ENCODE measurements at regions not wholly inside any gene's neighbourhood (a gene's known extent, or its start where the extent isn't known, plus 50 kb on each side); places are given as distances from the start of the nearest gene placed in this dataset.
A peak's percentile ranks its signal among the peaks of the same experiment; 100 is the strongest.
"Not testable (repeated sequence)": the region's sequence is repeated elsewhere in the genome, so short reads cannot be mapped to it uniquely, and the experiment has no call there.

DNA sequence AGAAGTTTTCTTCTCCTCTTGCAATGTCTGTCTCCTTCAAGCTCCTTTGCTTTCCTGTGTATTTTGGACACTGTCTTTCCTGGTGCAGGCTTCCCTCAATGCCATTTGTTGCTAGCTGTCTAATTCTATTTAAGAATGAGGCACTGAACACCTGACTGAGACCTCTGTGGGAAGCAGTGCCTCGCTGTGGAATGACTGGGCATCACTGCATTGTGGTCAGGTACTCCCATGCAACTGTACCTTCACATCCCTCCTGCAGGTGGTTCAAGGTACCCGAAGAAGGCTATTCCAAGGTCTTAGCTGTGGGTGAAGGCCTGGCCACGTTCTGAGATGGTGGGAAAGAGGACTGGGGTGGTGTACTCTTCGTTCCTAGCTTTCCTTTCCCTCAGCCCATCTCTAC lies 152.8 kb upstream of the CTAGE1 start:
- no peak for DNase-seq

- DNase-seq, result peak; percentile 4
These were observed 154.6 kb upstream of the CTAGE1 start for GRCh38 chr18:22572341-22572740.

DNA sequence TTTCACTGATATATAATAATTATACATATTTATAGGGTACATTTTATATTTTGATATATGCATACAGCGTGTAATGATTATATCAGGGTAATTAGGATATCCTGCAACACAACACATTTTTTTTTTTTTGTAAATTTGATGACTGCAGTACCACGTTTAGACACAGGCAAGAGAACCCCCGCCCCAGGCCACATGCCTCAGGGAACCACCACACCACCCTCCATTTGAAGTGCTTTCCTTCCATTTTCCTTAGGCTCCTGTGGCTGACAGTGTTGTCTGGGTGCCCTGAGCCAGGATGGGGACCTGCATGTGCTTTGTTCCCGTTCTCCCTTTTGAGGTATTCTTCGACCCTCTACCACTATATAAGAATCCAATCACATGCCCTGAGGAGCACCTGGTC lies 161.6 kb upstream of the CTAGE1 start:
- no peak for DNase-seq

GRCh38 chr18:22585333-22585732 lies 167.6 kb upstream of the CTAGE1 start:
- no peak for DNase-seq

DNA sequence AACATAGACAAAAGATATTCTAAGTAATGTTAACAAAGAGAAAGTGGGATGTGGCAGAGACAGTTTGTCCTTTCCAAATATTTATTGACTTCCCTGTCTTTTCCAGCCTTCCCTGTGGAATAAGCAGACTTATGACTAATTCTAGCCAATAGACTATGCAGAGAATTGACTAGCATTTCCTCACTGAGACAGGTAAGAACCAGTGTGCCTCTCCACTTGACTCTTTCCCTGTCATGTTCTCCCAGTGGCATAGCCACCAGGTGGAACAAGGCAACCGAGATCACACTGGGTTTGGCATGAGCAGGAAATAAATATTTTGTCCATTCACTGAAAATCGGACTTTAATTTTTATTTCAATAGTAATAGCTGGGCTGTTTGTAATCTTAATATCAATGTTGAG lies 168.1 kb upstream of the CTAGE1 start:
- DNase-seq, result no peak

DNA sequence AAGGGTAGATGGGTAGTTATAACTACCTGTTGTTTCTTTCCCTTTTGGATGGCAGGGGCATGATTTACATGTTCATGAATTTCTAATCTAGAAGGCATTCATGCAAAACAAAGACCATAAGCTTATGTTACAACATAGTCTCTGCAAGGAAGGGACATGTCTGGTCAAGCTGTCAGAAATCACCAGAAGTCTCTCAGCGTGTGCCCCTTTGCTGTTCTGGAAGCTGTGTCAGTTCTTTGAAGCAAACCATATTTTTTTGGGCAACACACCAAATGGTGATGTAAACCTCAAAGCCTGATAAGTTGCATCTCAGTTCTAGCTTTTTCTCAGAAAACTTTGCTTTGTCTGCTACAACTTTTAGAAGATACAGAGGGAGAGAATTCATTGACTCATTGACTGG lies 173.5 kb upstream of the CTAGE1 start:
- no peak for DNase-seq

DNA sequence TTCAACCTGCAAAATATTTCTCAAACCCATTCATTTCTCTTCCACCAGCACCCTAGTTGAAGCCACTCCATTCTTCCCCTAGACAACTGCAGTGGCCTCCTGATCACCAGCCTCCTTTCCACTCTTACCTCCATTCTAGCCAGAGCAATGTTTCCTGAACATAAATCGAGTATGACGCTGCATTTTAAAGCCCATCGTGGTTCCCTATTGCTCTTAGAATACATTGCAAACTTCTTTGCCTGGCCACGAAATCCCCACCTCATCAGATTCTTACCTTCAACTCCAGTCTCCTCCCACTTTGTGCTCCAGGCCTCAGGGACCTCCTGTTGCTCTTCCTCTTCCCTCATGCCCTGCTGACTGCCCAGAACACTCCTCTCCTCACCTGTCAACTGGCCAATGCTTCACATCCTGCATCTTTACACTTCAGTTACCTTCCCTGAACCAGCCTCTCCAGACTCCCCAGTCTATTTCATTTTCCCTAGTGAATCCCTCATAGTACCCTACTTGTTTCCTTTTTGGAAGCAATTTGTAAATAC lies 176.5 kb upstream of the CTAGE1 start:
- no peak for DNase-seq

DNA sequence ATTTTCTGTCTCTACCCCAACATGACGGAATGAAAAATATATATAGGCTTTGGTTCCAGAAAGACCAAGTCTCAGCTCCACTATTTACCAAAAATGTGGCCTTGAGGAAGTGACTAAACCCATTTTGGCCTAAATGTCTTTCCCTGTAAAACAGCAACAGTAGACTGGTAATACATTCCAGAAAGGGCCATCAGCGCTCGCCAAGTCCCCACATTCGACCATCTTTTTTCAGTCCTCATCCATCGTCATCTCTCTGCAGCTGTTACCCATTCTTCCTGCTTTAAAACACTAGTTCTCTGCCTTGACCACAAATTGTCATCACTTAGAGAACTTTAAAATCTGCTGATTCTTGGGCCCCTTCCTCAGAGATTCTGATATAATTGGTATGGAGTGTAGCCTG lies 183.8 kb upstream of the CTAGE1 start:
- no peak for DNase-seq

- DNase-seq, result not testable (repeated sequence)
These were observed 184.7 kb upstream of the CTAGE1 start for GRCh38 chr18:22602456-22602855.

DNA sequence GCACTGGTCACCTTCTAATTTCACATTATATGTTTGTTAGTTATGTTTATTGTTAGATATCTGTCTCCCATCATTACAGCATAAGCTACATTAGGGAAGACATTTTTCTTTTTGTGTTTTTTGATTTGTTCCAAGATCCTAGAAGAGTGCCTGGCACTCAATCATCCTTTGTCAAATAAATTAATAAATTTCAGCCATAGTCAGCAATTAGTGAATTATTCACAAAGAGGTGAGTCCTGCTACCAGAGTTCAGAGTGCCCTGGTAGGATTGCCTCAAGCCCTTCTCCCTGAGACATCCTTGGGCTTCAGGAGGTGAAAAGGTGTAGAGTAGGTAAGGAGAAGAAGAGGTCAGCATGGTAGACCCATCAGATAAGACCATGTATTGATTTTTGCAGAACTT lies 186.2 kb upstream of the CTAGE1 start:
- DNase-seq, result no peak

DNA sequence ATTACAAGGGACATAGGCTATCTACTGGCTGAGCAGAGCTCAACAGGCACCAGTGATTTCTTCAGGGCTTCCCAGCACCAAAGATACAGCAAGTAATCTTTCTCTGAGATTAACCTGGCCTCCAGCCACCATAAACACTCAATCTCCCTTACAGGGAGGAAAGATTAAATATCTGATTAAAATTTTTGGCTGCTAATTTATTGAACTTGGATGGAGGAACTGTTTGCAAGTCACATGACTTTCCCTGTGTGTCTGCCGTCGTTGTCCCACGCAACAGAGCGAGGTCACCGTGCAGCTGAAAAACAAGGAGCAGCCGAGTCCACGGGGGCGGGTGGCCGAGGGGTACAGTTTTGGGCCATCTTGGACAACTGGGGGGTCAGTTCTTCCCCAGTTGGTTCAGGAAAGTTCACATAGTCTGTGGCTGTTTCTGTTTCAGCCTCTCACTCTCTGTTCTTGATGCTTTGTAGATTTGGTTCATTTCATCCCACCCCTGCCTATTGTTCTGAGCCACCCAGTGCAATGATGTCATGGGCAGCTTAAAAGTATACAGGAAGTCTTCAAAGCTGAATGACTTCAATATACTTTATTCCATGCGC lies 186.8 kb upstream of the CTAGE1 start:
- DNase-seq, result peak; percentile 87

- no peak for DNase-seq
These were observed 187.3 kb upstream of the CTAGE1 start for GRCh38 chr18:22604986-22605421.

GRCh38 chr18:22605736-22606135 lies 188.0 kb upstream of the CTAGE1 start:
- no peak for DNase-seq

DNA sequence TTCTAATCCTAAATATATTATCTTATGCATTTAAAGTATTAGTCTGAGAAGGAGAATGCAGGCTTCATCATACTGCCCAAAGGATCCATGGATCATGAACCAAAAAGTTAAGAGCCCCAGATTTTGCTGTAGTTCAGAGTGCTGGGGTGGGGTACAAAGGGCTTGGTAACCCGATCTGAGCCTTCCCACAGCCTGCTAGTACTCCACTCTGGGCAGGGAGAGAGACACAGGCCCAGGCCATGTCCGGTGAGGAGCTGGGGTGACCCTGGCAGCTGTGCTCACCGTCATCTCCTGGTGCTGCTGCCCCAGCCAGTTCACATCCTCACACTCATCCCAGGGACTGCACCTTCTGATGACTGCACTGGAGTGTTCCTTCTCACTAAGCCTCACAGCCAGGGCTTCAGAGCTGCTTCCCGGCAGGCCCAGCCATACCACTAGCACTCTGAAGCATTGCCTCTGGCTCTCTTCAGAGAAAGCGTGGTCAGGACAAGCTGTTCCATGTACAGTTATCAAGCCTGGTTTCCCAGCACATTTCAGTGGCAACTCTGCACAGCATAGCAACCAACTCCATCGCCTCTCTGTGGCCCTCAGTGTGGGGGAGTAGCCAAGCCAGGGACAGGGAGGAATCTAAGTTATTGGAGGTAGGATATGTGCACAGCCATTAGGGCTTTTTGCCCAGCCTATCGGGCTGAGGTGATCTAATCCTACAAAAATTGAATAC lies 189.0 kb upstream of the CTAGE1 start:
- no peak for DNase-seq

DNA sequence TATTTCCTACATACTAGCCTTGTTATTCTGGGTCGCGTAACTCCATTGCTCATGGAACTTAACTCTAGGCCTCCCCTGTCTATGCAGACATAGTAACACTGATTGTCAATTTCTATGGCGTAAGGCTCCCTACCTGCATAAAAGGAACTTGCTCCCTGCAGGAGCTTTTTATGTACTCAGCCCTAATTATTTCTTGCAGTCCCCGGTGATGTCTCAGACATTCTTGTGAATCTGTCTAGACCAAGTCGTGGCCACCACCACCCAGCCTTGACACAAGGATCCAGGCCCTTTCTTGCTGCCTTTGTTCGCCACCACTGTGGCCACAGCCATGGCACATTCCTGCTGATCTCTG lies 189.5 kb upstream of the CTAGE1 start:
- no peak for DNase-seq

DNA sequence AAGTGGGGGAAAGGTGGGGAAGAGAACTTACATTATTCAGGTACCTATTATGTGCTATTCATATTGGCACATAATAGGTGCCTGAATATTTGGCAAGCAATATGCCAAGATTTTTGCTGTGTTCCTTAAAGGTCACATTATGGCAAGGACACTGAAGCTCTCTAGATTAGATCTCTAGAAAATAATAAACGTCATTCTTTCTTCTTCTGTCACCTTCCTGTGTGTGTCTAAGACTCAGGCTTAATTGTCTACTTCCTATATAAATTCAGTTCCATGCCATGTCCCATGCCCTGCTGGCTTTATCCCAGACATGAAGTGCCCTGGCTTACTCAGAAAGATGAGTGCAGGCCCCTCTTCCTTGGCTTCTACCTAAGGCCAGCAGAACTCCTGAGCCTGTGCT lies 191.1 kb upstream of the CTAGE1 start:
- peak; percentile 58 for DNase-seq

GRCh38 chr18:22609642-22610041 lies 191.9 kb upstream of the CTAGE1 start:
- peak; percentile 87 for DNase-seq

DNA sequence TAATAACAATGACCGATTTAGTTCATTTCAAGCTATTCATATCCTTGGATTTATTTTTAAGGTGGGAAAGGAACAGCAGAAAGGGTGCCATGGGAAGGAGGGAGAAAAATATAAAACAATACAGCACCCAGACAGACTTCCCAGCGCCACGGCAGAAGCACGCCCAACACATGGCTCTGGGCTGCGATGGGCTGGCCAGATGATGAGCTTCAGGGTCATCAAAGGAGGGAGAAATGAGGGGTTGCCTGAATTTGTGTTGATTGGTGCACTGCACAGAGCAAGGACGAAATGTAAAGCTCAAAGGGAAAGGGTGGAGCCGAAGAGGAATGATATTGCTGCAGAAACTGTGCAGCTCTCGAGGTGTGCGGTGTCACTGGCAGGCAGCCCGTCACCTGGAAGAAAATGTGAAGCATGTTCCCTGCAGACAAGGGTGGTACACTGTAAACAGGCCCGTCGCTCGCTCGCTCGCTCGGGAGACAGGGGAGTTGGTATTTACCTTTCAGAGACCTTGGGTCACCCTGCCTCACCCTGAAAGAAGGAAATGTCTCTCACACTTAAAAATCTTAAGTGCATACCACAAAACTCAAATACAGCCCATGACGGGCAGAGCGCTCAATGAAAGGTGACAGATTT lies 195.5 kb upstream of the CTAGE1 start:
- DNase-seq, result no peak

- no peak for DNase-seq
These were observed 196.1 kb upstream of the CTAGE1 start for GRCh38 chr18:22613788-22614187.

DNA sequence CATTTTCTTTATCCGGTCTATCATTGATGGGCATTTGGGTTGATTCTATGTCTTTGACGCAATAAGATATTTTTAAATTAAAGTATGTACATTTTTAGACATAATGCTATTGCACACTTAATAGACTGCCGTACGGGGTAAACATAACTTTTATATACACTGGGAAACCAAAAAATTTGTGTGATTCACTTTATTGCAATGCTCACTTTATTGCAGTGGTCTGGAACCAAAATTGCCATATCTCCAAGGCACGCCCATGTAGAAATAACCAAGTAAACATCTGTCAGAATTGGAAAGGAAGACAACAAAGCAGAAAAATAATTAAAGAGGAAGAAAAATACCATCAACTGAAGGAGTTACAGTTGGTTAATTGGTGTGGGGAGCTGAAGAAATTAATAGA lies 205.8 kb upstream of the CTAGE1 start:
- no peak for DNase-seq

- no peak for DNase-seq
These were observed 206.5 kb upstream of the CTAGE1 start for GRCh38 chr18:22624176-22624575.

DNA sequence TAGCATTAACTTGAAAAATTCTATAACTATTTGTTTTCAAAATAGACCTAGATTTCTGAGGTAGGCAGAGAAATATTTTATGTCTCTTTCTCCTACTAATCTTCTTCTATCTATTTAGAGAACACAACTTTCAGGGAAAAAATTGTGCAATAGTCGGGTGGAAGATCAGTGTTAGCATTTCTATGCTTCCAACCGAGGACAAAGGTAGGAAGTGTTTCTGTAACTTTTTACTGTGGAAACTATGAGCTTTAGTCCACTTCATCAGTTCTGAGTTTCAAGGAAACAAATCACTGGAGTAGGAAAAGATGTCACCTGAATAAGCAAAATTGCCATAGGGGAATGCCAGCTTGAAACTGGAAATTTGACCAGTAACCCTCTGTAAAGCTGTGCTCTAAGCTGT lies 207.7 kb upstream of the CTAGE1 start:
- DNase-seq, result no peak

DNA sequence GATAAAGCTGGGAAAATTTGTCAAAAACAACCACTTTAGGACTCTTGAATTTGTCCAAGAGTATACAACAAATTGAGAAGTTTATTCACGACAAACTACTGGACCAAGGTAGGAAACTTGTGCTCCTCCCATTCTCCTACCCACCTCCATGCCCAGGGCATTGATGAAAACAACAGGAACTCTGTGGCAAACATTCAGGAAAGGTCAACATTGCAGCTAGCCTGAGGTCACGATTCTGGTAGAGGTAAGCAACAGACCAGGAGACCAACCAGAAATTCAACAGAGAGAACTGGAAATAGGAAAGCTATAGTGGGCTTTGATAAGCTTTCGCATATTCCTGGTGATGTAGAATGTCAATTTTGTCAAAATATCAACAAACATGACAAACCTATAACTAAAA lies 209.1 kb upstream of the CTAGE1 start:
- no peak for DNase-seq

DNA sequence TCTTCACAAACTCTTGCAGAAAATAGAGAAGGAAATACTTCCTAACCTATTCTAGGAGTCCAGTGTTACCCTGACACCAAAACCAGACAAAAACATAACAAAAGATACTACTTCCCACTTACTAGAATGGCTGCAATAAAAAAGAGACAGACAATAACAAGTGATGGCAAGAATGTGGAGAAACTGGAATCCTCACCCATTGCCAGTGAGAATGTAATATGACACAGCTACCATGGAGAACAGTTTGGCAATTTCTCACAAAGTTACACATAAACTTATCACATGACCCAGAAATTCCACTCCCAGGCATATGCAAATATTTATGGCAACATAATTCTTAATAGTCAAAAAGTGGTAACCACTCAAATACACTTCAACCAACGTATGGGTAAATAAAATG lies 209.8 kb upstream of the CTAGE1 start:
- no peak for DNase-seq

Data from dermis blood vessel endothelial cell (primary cell).